NT2/D1 (cell line): ENCODE measurements at regions not wholly inside any gene's neighbourhood (a gene's known extent, or its start where the extent isn't known, plus 50 kb on each side); places are given as distances from the start of the nearest gene placed in this dataset.

Experiments used
- SUZ12 ChIP-seq: IDR thresholded peaks from 2 replicates; pipeline ENCODE4 v1.6.1; 2011; ENCODE audit not compliant: insufficient read length, insufficient read depth; ENCODE audit errors: extremely low read depth
- ZNF274 ChIP-seq: IDR thresholded peaks from 2 replicates; pipeline ENCODE4 v1.6.1; 2011; ENCODE audit warnings: mild to moderate bottlenecking, low read depth, low read length

- no peak for TF ChIP-seq ZNF274
- TF ChIP-seq SUZ12 = no peak
These were observed 520.5 kb downstream of the GLRX3 start for GRCh38 chr10:130656582-130657133.
